IMR-90 (cell line): ENCODE measurements at regions not wholly inside any gene's neighbourhood (a gene's known extent, or its start where the extent isn't known, plus 50 kb on each side); places are given as distances from the start of the nearest gene placed in this dataset.

Source experiments
- ATAC-seq: fragments of 200-7000 bp; cut with Tn5 transposase; 2 replicates; pipeline ENCODE4 v1.9.1; 2020; ENCODE audit warnings: low read depth, mild to moderate bottlenecking, moderate library complexity
- BruUV-seq: library from RNA; stranded (reverse); fragments of 400-500 nt; replicated peaks from 2 replicates; lab custom pipeline; 2021; lab: Mats Ljungman, UMichigan
- CTCF ChIA-PET: fragments of 300-600 bp; formaldehyde crosslinking; extraction: SDS; loops from one replicate; lab custom pipeline; 2021; ENCODE audit warnings: antibody characterized with exemption; lab: Yijun Ruan, JAX
- POLR2A ChIA-PET: fragments of 300-600 bp; sonication (Branson Sonifier 250); formaldehyde crosslinking; loops from one replicate; lab custom pipeline; 2022; ENCODE audit warnings: antibody characterized with exemption; ENCODE audit not compliant: unreplicated experiment; lab: Charles Lee
- DNase-seq: peaks from one replicate; pipeline ENCODE4 v3.0.0; 2013
- H2AFZ ChIP-seq: replicated peaks from 2 replicates; pipeline ENCODE3; 2013; ENCODE audit warnings: low read length, mild to moderate bottlenecking; ENCODE audit not compliant: poor library complexity
- H2AK5ac ChIP-seq: 2 replicates; pipeline ENCODE4 v1.6.1; 2013; ENCODE audit warnings: low read depth, low read length, inconsistent platforms
- H2AK9ac ChIP-seq: replicated peaks from 2 replicates; pipeline ENCODE3; 2013; ENCODE audit warnings: mild to moderate bottlenecking, low read depth, low read length, moderate library complexity; ENCODE audit not compliant: poor library complexity
- H2BK120ac ChIP-seq: 2 replicates; pipeline ENCODE4 v1.6.1; 2013; ENCODE audit warnings: low read depth, low read length, inconsistent platforms
- H2BK15ac ChIP-seq: 3 replicates; pipeline ENCODE4 v1.6.1; 2013; ENCODE audit warnings: low read depth, low read length, inconsistent platforms
- H2BK20ac ChIP-seq: 2 replicates; pipeline ENCODE4 v1.6.1; 2013; ENCODE audit warnings: low read depth, mild to moderate bottlenecking, inconsistent platforms, low read length, moderate library complexity
- H2BK5ac ChIP-seq: 2 replicates; pipeline ENCODE4 v1.6.1; 2013; ENCODE audit warnings: mild to moderate bottlenecking, low read depth, low read length, inconsistent platforms; ENCODE audit not compliant: poor library complexity, severe bottlenecking
- H3K14ac ChIP-seq: replicated peaks from 2 replicates; pipeline ENCODE4 v1.6.1; 2013; ENCODE audit warnings: low read depth, low read length, inconsistent platforms
- H3K18ac ChIP-seq: 2 replicates; pipeline ENCODE4 v1.6.1; 2013; ENCODE audit warnings: low read depth, low read length, control low read depth
- H3K23ac ChIP-seq: 2 replicates; pipeline ENCODE4 v1.6.1; 2013; ENCODE audit warnings: low read depth, low read length, inconsistent platforms
- H3K27ac ChIP-seq: 2 replicates; pipeline ENCODE4 v1.5.1; 2013; ENCODE audit warnings: mild to moderate bottlenecking, control low read depth, low read length; ENCODE audit not compliant: insufficient read depth
- H3K27me3 ChIP-seq: 2 replicates; pipeline ENCODE4 v1.6.1; 2013; ENCODE audit warnings: low read length; ENCODE audit not compliant: control insufficient read depth, insufficient read depth
- H3K36me3 ChIP-seq: 2 replicates; pipeline ENCODE4 v1.6.1; 2013; ENCODE audit warnings: low read length, mixed read lengths; ENCODE audit not compliant: control insufficient read depth, insufficient read depth
- H3K4ac ChIP-seq: 2 replicates; pipeline ENCODE4 v1.6.1; 2013; ENCODE audit warnings: low read depth, low read length, inconsistent platforms
- H3K4me1 ChIP-seq: 2 replicates; pipeline ENCODE4 v1.6.1; 2013; ENCODE audit warnings: low read length, mixed read lengths; ENCODE audit not compliant: control insufficient read depth, insufficient read depth
- H3K4me2 ChIP-seq: 2 replicates; pipeline ENCODE4 v1.6.1; 2013; ENCODE audit warnings: low read depth, mild to moderate bottlenecking, control low read depth, low read length, moderate library complexity
- H3K4me3 ChIP-seq: 2 replicates; pipeline ENCODE4 v1.5.1; 2013; ENCODE audit warnings: low read depth, mild to moderate bottlenecking, control low read depth, low read length, moderate library complexity; ENCODE audit not compliant: insufficient read depth
- H3K56ac ChIP-seq: 2 replicates; pipeline ENCODE4 v1.6.1; 2013; ENCODE audit warnings: low read length, inconsistent platforms; ENCODE audit not compliant: insufficient read depth; ENCODE audit errors: extremely low read depth
- H3K79me1 ChIP-seq, 2 experiments: 2 replicates each; pipeline ENCODE4 v1.6.1; 2013; ENCODE audit warnings: low read length in 2 of 2, inconsistent platforms in 1 of 2, low read depth in 1 of 2
- H3K9ac ChIP-seq: 2 replicates; pipeline ENCODE4 v1.6.1; 2013; ENCODE audit warnings: low read depth, low read length, control low read depth
- H3K9me1 ChIP-seq: 2 replicates; pipeline ENCODE4 v1.6.1; 2013; ENCODE audit warnings: low read length, inconsistent platforms; ENCODE audit not compliant: insufficient read depth
- H3K9me3 ChIP-seq: 2 replicates; pipeline ENCODE4 v1.6.1; 2013; ENCODE audit warnings: low read length; ENCODE audit not compliant: control insufficient read depth, insufficient read depth
- H4K20me1 ChIP-seq: 2 replicates; pipeline ENCODE4 v1.6.1; 2013; ENCODE audit warnings: low read length, inconsistent platforms; ENCODE audit not compliant: insufficient read depth
- H4K5ac ChIP-seq: 2 replicates; pipeline ENCODE4 v1.6.1; 2013; ENCODE audit warnings: mild to moderate bottlenecking, low read depth, low read length, control low read depth
- H4K8ac ChIP-seq, 2 experiments: 2 replicates each; pipeline ENCODE4 v1.6.1; 2013; ENCODE audit warnings: low read depth in 2 of 2, low read length in 2 of 2, control low read depth in 1 of 2, inconsistent platforms in 1 of 2
- H4K91ac ChIP-seq: 2 replicates; pipeline ENCODE4 v1.6.1; 2013; ENCODE audit warnings: low read depth, low read length, inconsistent platforms; ENCODE audit not compliant: insufficient read depth
- BHLHE40 ChIP-seq: fragments of 150-350 bp; IDR thresholded peaks from 2 replicates; pipeline ENCODE4 v1.6.1; 2016; ENCODE audit warnings: mild to moderate bottlenecking, low read depth, low read length
- CEBPB ChIP-seq: IDR thresholded peaks from 2 replicates; pipeline ENCODE4 v1.6.1; 2012; ENCODE audit warnings: low read depth, low read length, improper control_type of control experiment
- CHD1 ChIP-seq: IDR thresholded peaks from 2 replicates; pipeline ENCODE4 v1.6.1; 2012; ENCODE audit warnings: low read depth, low read length, improper control_type of control experiment
- FOS ChIP-seq: fragments of 150-350 bp; IDR thresholded peaks from 2 replicates; pipeline ENCODE4 v1.6.1; 2016; ENCODE audit warnings: low read depth, low read length
- MAFK ChIP-seq: IDR thresholded peaks from 2 replicates; pipeline ENCODE4 v1.6.1; 2012; ENCODE audit warnings: low read depth, low read length, improper control_type of control experiment
- MAZ ChIP-seq: IDR thresholded peaks from 2 replicates; pipeline ENCODE4 v1.6.1; 2012; ENCODE audit warnings: low read depth, mild to moderate bottlenecking, low read length, improper control_type of control experiment, moderate library complexity, borderline replicate concordance
- MXI1 ChIP-seq: IDR thresholded peaks from 2 replicates; pipeline ENCODE4 v1.6.1; 2012; ENCODE audit warnings: low read depth, mild to moderate bottlenecking, low read length, moderate library complexity, borderline replicate concordance
- NFE2L2 ChIP-seq: fragments of 150-350 bp; IDR thresholded peaks from 2 replicates; pipeline ENCODE4 v1.6.1; 2016; ENCODE audit warnings: low read depth, mild to moderate bottlenecking, low read length
- POLR2A ChIP-seq: IDR thresholded peaks from 2 replicates; pipeline ENCODE4 v1.6.1; 2012; ENCODE audit warnings: mild to moderate bottlenecking, low read depth, low read length
- RAD21 ChIP-seq: IDR thresholded peaks from 2 replicates; pipeline ENCODE4 v1.6.1; 2012; ENCODE audit warnings: low read length, improper control_type of control experiment
- RCOR1 ChIP-seq: IDR thresholded peaks from 2 replicates; pipeline ENCODE4 v1.6.1; 2012; ENCODE audit warnings: mild to moderate bottlenecking, low read length, improper control_type of control experiment; ENCODE audit not compliant: insufficient replicate concordance
- RFX5 ChIP-seq: IDR thresholded peaks from 2 replicates; pipeline ENCODE4 v1.8.0; 2012; ENCODE audit warnings: low read depth, mild to moderate bottlenecking, low read length, moderate library complexity
- SMC3 ChIP-seq: fragments of 150-350 bp; IDR thresholded peaks from 2 replicates; pipeline ENCODE4 v1.6.1; 2016; ENCODE audit warnings: low read depth, mild to moderate bottlenecking, antibody characterized with exemption, low read length, moderate library complexity
- USF2 ChIP-seq: fragments of 150-350 bp; IDR thresholded peaks from 2 replicates; pipeline ENCODE4 v1.6.1; 2017; ENCODE audit warnings: mild to moderate bottlenecking, antibody characterized with exemption, low read length, low read depth
- WGBS, 2 experiments: methylation state at CpG; one replicate each; pipeline versions ENCODE4 v1.1.5 to v1.1.7; 2013; ENCODE audit warnings: missing lambda C conversion rate in 2 of 2; ENCODE audit not compliant: insufficient read length in 1 of 2; ENCODE audit errors: extremely low coverage in 2 of 2; 5-methylcytosine and 5-hydroxymethylcytosine counted together
- dilution Hi-C: fragments of 300-500 bp; cut with HindIII; formaldehyde crosslinking; loops from one replicate; pipeline ENCODE4 v1.14.3; 2018; ENCODE audit warnings: low sequenced_read_pairs; ENCODE audit not compliant: unreplicated experiment
- in situ Hi-C: fragments of 300-500 bp; cut with MboI; formaldehyde crosslinking; loops from 3 replicates; pipeline ENCODE4 v1.14.3; 2019; ENCODE audit warnings: low sequenced_read_pairs, inconsistent platforms, mixed read lengths
- intact Hi-C: fragments of 100-400 bp; cut with micrococcal nuclease; formaldehyde crosslinking; loops from 2 replicates; pipeline ENCODE4 v1.10.0; 2022
- TF ChIP-seq, protein P1 (sequence below): fragments of 150-350 bp; IDR thresholded peaks from 2 replicates; pipeline ENCODE4 v1.6.1; 2016; ENCODE audit warnings: low read depth, mild to moderate bottlenecking, low read length, moderate library complexity, borderline replicate concordance
- TF ChIP-seq, protein P2 (sequence below): conservative IDR thresholded peaks from 2 replicates; pipeline ENCODE4 v1.5.1; 2012; ENCODE audit warnings: mild to moderate bottlenecking, low read depth, low read length, improper control_type of control experiment

GRCh38 chr11:92500453-92500852 lies 275.8 kb downstream of the FAT3 start:
- Histone ChIP-seq H2BK5ac (no peak overlapping the region), H3K4me2 (no peak overlapping the region), H3K36me3 (no peaks in the 10 kb centered on the region), H3K18ac (no peak overlapping the region), H2AK5ac (no peak overlapping the region), H4K8ac (no peak overlapping the region), H3K79me1 (no peaks in the 10 kb centered on the region), H4K91ac (no peak overlapping the region), H2AK9ac (no peak overlapping the region), H3K9ac (no peak overlapping the region), H3K56ac (no peak overlapping the region), H3K23ac (no peak overlapping the region), H4K5ac (no peak overlapping the region), H2BK120ac (no peak overlapping the region), H3K4ac (no peak overlapping the region), H3K4me1 (no peaks in the 10 kb centered on the region), H3K14ac (no peak overlapping the region), H3K9me1 (no peaks in the 10 kb centered on the region), H2AFZ (no peak overlapping the region), H4K20me1 (no peaks in the 10 kb centered on the region), H2BK20ac (no peak overlapping the region), H3K27ac (no peak overlapping the region), H3K9me3 (no peaks in the 10 kb centered on the region), H3K27me3 (no peaks in the 10 kb centered on the region), H2BK15ac (no peak overlapping the region), H3K4me3 (no peak overlapping the region)
- POLR2A ChIA-PET = no interaction called here
- BruUV-seq = no TSS peak
- DNase-seq (no peak), ATAC-seq (no peak)
- TF ChIP-seq FOS = no peak
- no peak for TF ChIP-seq CHD1
- no peak for TF ChIP-seq MXI1
- TF ChIP-seq USF2 = no peak
- TF ChIP-seq, protein P1, sequence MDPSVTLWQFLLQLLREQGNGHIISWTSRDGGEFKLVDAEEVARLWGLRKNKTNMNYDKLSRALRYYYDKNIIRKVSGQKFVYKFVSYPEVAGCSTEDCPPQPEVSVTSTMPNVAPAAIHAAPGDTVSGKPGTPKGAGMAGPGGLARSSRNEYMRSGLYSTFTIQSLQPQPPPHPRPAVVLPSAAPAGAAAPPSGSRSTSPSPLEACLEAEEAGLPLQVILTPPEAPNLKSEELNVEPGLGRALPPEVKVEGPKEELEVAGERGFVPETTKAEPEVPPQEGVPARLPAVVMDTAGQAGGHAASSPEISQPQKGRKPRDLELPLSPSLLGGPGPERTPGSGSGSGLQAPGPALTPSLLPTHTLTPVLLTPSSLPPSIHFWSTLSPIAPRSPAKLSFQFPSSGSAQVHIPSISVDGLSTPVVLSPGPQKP = no peak
- TF ChIP-seq CEBPB = no peak
- TF ChIP-seq, protein P2, sequence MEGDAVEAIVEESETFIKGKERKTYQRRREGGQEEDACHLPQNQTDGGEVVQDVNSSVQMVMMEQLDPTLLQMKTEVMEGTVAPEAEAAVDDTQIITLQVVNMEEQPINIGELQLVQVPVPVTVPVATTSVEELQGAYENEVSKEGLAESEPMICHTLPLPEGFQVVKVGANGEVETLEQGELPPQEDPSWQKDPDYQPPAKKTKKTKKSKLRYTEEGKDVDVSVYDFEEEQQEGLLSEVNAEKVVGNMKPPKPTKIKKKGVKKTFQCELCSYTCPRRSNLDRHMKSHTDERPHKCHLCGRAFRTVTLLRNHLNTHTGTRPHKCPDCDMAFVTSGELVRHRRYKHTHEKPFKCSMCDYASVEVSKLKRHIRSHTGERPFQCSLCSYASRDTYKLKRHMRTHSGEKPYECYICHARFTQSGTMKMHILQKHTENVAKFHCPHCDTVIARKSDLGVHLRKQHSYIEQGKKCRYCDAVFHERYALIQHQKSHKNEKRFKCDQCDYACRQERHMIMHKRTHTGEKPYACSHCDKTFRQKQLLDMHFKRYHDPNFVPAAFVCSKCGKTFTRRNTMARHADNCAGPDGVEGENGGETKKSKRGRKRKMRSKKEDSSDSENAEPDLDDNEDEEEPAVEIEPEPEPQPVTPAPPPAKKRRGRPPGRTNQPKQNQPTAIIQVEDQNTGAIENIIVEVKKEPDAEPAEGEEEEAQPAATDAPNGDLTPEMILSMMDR = no peak
- TF ChIP-seq SMC3 = no peak
- TF ChIP-seq MAFK = no peak
- TF ChIP-seq NFE2L2 = no peak
- no peak for TF ChIP-seq RCOR1
- TF ChIP-seq BHLHE40 = no peak
- TF ChIP-seq POLR2A = no peak
- TF ChIP-seq MAZ = no peak
- TF ChIP-seq RFX5 = no peak
- no peak for TF ChIP-seq RAD21
- in situ Hi-C loops (no loop called here), intact Hi-C loops (no loop called here), dilution Hi-C loops (no loop called here)
- WGBS, 2 experiments = no CpG with 5 or more reads among the region's 2 CpGs
- CTCF ChIA-PET = no interaction called here
